HEK293T (cell line): ENCODE measurements at regions not wholly inside any gene's neighbourhood (a gene's known extent, or its start where the extent isn't known, plus 50 kb on each side); places are given as distances from the start of the nearest gene placed in this dataset.

Experiments used
- BHLHE40 ChIP-seq: fragments of 450-650 bp; IDR thresholded peaks from 2 replicates; pipeline ENCODE4 v1.6.1; 2016; ENCODE audit warnings: mild to moderate bottlenecking, moderate library complexity, borderline replicate concordance
- ELF4 ChIP-seq: fragments of 450-650 bp; IDR thresholded peaks from 2 replicates; pipeline ENCODE4 v1.6.1; 2017; ENCODE audit warnings: antibody characterized with exemption
- ZNF384 ChIP-seq: fragments of 450-650 bp; IDR thresholded peaks from 2 replicates; pipeline ENCODE4 v1.6.1; 2016

DNA sequence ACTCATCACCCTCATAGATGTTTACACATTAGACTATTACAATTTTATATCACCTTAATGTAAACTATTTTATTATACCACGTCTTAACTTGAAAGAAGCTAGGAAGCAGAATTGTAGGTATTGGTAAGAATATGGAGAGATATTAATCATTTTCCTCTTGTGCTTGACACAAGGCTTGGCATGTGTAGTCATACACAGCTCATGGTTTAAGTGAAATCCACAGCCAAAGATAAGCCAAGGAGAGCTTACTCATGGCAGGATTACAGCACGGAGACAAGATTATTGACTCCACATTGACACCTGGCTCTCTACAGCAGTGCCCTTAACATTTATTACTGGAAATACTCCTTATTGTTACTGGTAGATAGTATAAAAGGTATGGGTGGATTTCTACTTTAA lies 68.4 kb upstream of the ADGRL4 start:
- TF ChIP-seq ELF4 (no peak), BHLHE40 (no peak), ZNF384 (no peak)
